Coronary artery (tissue), 2 donors: ENCODE measurements at regions not wholly inside any gene's neighbourhood (a gene's known extent, or its start where the extent isn't known, plus 50 kb on each side); places are given as distances from the start of the nearest gene placed in this dataset.

Experiments used
- DNase-seq: peaks from one replicate; pipeline ENCODE4 v3.0.0-alpha.2; 2017; ENCODE audit warnings: low spot score
- H3K27ac ChIP-seq, 2 donors: fragments of 200-600 bp; sonication (generic); one replicate each; pipeline ENCODE4 v1.5.1; 2016 to 2019
- H3K4me3 ChIP-seq: fragments of 200-600 bp; sonication (generic); 2 replicates; pipeline ENCODE4 v1.5.1; 2016; ENCODE audit warnings: mild to moderate bottlenecking, moderate library complexity
- TF ChIP-seq, protein P1 (sequence below): fragments of 200-600 bp; sonication (generic); IDR thresholded peaks from one replicate; pipeline ENCODE4 v1.5.1; 2019; ENCODE audit warnings: antibody characterized with exemption

DNA sequence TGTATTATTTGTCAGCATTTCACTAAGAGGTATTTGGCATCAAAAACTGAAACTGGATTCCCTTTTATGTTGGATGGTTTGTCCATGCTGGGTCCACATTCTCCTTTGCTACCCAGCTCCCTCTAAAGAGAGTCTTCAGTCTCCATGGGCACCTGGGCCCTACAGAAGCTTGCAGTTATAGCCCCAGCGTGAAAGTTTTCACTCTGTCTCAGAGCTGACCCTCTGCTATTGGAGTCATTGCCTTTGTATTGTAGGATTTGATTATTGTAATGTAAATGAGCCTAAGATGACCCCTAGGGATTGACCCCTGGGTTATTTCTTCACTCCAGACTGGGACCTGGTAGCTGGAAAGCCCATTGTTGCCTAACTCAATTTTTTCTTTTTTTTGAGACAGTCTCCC lies 1026.5 kb upstream of the EEF2KMT start:
- TF ChIP-seq, protein P1, sequence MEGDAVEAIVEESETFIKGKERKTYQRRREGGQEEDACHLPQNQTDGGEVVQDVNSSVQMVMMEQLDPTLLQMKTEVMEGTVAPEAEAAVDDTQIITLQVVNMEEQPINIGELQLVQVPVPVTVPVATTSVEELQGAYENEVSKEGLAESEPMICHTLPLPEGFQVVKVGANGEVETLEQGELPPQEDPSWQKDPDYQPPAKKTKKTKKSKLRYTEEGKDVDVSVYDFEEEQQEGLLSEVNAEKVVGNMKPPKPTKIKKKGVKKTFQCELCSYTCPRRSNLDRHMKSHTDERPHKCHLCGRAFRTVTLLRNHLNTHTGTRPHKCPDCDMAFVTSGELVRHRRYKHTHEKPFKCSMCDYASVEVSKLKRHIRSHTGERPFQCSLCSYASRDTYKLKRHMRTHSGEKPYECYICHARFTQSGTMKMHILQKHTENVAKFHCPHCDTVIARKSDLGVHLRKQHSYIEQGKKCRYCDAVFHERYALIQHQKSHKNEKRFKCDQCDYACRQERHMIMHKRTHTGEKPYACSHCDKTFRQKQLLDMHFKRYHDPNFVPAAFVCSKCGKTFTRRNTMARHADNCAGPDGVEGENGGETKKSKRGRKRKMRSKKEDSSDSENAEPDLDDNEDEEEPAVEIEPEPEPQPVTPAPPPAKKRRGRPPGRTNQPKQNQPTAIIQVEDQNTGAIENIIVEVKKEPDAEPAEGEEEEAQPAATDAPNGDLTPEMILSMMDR: no peak
- no peak for DNase-seq
- no peak overlapping the region for H3K27ac ChIP-seq
- no peak overlapping the region for H3K4me3 ChIP-seq

DNA sequence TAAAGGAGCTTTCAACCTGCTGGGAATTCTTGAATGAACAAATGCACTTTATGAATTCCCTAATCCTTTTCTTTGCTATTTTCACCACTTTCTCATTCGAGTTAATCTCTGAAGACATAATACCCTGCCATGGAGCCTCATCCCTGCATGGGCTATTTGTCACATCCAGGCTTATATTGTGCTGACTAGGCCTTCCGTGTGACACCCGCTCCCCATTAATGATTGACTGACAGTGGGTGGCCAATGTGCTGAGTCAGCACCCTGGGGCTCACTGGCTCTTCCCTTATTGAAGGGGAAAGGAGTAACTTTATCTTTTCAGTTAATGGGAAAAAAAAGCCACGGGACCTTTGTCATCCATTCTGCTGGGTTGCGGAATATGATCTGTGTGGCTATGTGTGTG lies 1024.8 kb upstream of the EEF2KMT start:
- Histone ChIP-seq H3K27ac (no peak overlapping the region), H3K4me3 (no peak overlapping the region)
- TF ChIP-seq, protein P1: no peak
- no peak for DNase-seq

DNA sequence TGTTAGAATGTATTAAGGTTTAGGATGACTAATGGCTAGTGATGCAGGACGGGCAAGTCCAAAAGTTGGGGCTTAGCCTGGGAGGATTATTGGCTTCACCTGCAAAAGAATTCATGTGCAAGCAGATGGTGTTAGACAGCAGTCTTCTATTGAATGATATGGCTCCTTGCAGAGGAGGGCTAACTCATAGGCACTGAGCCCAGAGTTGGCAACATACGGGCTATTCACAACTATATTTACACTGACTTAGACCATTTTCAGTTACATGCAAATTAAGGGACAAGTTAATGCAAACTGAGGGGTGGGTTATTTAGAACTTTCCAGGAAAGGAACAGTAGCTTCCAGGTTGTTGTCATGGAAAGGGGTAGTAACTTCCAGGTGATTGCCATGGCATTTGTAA lies 1017.1 kb upstream of the EEF2KMT start:
- TF ChIP-seq, protein P1: no peak
- DNase-seq: no peak
- no peak overlapping the region for H3K4me3 ChIP-seq
- H3K27ac ChIP-seq: no peak overlapping the region

DNA sequence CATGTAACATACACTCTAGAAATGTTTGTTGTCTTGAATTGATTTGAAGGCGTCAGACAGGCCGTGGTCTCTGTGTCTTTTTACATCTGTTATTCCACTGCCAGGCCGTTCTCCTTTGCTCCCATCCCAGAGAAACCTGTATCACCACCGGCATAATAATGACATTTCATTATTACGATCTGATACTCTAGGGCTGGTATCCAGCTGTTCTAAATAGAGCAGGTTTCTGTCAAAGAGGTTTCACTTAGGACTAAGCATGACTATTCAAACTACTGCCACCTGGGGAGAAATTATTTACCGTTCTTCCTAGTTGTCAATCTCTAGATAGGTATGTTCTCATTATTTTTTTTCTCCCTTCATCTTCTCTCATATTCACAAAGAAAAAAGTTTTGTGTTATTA lies 1016.2 kb upstream of the EEF2KMT start:
- TF ChIP-seq, protein P1: no peak
- Histone ChIP-seq H3K4me3 (no peak overlapping the region), H3K27ac (no peak overlapping the region)
- no peak for DNase-seq

DNA sequence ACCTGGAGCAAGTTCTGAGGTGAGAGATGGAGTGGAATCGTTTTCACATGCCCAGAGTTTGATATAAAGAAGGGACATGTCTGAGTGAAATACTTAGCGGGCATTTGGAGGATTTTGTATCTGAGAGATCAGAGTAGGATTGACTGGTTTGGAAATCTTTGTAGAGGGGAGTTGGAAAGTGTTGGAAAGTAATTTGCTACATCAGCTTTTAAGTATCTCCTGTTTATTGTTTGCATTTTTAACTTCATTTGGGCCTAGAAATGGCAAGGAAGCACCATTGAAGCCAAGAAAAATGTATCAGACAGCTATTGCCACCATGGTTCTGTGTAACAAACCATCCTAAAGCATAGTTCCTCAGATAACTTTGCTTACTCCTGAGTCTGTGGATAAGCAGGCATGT lies 1015.1 kb upstream of the EEF2KMT start:
- TF ChIP-seq, protein P1: no peak
- no peak overlapping the region for H3K4me3 ChIP-seq
- no peak overlapping the region for H3K27ac ChIP-seq
- no peak for DNase-seq

DNA sequence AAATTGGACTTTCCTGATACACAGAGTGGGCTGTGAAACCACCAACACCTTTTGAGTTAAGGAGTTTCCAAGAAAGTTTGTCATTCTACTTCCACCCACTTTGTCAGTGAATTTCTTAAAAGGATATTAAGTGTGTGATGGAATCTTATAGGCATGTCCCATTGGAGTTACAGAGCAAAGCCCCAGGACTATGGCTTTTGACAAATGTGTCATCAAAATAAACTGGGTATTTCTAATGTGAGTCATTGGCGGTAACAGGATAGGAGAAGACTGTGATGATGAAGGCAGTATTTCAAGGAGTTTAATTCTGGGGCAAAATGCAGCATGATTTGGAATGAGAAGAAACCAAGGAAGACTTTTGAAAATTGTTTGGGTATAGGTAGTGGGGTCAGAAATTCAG lies 1013.8 kb upstream of the EEF2KMT start:
- TF ChIP-seq, protein P1: no peak
- no peak for DNase-seq
- no peak overlapping the region for H3K27ac ChIP-seq
- no peak overlapping the region for H3K4me3 ChIP-seq

DNA sequence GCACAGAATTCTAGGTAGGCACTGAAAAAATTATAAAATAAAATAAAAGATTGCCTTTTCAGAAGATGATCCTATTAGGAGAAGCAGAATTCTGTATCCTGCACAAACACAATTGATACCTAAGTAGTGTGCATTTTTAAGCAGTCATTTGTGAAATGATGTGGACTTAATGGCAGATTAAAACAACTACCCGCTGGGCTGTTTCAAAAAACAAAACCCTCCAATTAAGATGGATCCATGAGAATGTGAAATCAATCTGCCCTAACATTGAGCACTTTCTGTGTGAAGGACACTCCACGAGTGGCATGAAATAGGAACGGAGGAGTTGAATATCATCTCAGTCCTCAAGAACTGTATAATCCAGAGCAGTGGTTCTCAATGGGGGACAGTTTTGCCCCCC lies 1012.8 kb upstream of the EEF2KMT start:
- no peak for DNase-seq
- TF ChIP-seq, protein P1: no peak

More for the DNA sequence above, 1012.8 kb upstream of the EEF2KMT start:
- no peak overlapping the region for H3K4me3 ChIP-seq
- H3K27ac ChIP-seq: no peak overlapping the region
